K562 (cell line): ENCODE measurements at regions not wholly inside any gene's neighbourhood (a gene's known extent, or its start where the extent isn't known, plus 50 kb on each side); places are given as distances from the start of the nearest gene placed in this dataset.

Source experiments
- NR4A1 ChIP-seq, 2 experiments: fragments of 250-450 bp in 1 of 2; fragments of 450-650 bp in 1 of 2; sonication (Bioruptor Pico) in 1 of 2; IDR thresholded peaks; 2 replicates each; pipeline versions ENCODE4 v1.4.0 to v1.6.1; 2016 to 2020; ENCODE audit warnings: mild to moderate bottlenecking in 2 of 2, missing compliant biosample characterization in 1 of 2, missing genetic modification characterization in 1 of 2, moderate library complexity in 1 of 2
- TF ChIP-seq, protein P1 (sequence below): fragments of 250-450 bp; sonication (Bioruptor Pico); IDR thresholded peaks from 2 replicates; pipeline ENCODE4 v1.5.0; 2020; ENCODE audit warnings: mild to moderate bottlenecking, borderline replicate concordance
- TF ChIP-seq, protein P2 (sequence below): fragments of 450-650 bp; formaldehyde crosslinking; conservative IDR thresholded peaks from 2 replicates; pipeline ENCODE4 v1.4.0; 2022; ENCODE audit warnings: mild to moderate bottlenecking, missing genetic modification characterization
- TF ChIP-seq, protein P3 (sequence below): fragments of 150-350 bp; IDR thresholded peaks from 2 replicates; pipeline ENCODE4 v1.6.1; 2014; ENCODE audit warnings: low read depth, mild to moderate bottlenecking, low read length, borderline replicate concordance

DNA sequence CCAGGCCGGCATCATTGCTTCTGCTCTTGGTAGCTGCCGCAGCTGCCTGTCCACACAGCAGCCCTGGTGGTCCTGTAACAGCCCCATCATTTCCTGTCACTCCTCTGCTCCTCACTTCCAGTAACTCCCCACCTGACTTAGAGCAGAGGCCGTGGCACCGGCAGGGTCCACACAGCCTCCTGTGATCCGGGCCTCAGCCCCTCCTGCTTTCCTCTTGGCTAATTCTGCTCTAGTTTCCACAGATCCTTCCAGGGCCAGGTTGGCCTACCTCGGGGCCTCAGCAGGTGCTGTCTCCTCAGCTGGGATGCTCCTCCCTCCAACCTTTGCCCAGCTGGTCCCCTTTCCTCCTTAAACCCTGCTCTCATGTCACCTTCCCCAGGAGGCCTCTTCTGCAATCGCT lies 80.2 kb downstream of the FZD10 start (continued):
- TF ChIP-seq, protein P1, sequence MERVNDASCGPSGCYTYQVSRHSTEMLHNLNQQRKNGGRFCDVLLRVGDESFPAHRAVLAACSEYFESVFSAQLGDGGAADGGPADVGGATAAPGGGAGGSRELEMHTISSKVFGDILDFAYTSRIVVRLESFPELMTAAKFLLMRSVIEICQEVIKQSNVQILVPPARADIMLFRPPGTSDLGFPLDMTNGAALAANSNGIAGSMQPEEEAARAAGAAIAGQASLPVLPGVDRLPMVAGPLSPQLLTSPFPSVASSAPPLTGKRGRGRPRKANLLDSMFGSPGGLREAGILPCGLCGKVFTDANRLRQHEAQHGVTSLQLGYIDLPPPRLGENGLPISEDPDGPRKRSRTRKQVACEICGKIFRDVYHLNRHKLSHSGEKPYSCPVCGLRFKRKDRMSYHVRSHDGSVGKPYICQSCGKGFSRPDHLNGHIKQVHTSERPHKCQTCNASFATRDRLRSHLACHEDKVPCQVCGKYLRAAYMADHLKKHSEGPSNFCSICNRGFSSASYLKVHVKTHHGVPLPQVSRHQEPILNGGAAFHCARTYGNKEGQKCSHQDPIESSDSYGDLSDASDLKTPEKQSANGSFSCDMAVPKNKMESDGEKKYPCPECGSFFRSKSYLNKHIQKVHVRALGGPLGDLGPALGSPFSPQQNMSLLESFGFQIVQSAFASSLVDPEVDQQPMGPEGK = no peak
- TF ChIP-seq NR4A1 (CRISPR knock-in tag; IDR thresholded peaks at IDR 0.05) (no peak), NR4A1 (tag; IDR thresholded peaks at IDR 0.05) (no peak)
- TF ChIP-seq, protein P2, sequence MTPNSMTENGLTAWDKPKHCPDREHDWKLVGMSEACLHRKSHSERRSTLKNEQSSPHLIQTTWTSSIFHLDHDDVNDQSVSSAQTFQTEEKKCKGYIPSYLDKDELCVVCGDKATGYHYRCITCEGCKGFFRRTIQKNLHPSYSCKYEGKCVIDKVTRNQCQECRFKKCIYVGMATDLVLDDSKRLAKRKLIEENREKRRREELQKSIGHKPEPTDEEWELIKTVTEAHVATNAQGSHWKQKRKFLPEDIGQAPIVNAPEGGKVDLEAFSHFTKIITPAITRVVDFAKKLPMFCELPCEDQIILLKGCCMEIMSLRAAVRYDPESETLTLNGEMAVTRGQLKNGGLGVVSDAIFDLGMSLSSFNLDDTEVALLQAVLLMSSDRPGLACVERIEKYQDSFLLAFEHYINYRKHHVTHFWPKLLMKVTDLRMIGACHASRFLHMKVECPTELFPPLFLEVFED (CRISPR knock-in tag) = no peak
- TF ChIP-seq, protein P3, sequence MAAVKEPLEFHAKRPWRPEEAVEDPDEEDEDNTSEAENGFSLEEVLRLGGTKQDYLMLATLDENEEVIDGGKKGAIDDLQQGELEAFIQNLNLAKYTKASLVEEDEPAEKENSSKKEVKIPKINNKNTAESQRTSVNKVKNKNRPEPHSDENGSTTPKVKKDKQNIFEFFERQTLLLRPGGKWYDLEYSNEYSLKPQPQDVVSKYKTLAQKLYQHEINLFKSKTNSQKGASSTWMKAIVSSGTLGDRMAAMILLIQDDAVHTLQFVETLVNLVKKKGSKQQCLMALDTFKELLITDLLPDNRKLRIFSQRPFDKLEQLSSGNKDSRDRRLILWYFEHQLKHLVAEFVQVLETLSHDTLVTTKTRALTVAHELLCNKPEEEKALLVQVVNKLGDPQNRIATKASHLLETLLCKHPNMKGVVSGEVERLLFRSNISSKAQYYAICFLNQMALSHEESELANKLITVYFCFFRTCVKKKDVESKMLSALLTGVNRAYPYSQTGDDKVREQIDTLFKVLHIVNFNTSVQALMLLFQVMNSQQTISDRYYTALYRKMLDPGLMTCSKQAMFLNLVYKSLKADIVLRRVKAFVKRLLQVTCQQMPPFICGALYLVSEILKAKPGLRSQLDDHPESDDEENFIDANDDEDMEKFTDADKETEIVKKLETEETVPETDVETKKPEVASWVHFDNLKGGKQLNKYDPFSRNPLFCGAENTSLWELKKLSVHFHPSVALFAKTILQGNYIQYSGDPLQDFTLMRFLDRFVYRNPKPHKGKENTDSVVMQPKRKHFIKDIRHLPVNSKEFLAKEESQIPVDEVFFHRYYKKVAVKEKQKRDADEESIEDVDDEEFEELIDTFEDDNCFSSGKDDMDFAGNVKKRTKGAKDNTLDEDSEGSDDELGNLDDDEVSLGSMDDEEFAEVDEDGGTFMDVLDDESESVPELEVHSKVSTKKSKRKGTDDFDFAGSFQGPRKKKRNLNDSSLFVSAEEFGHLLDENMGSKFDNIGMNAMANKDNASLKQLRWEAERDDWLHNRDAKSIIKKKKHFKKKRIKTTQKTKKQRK = no peak
